H9 (cell line): ENCODE measurements at regions not wholly inside any gene's neighbourhood (a gene's known extent, or its start where the extent isn't known, plus 50 kb on each side); places are given as distances from the start of the nearest gene placed in this dataset.

Experiments used
- DNase-seq: peaks from one replicate; pipeline ENCODE4 v3.0.0-alpha.2; 2017
- H2AFZ ChIP-seq: one replicate; pipeline ENCODE4 v1.6.1; 2013; ENCODE audit warnings: mild to moderate bottlenecking, low read length, control low read depth, moderate library complexity
- H2AK5ac ChIP-seq: 2 replicates; pipeline ENCODE4 v1.6.1; 2013; ENCODE audit warnings: low read length, control low read depth, mixed read lengths; ENCODE audit not compliant: insufficient read length
- H2BK120ac ChIP-seq: one replicate; pipeline ENCODE4 v1.6.1; 2013; ENCODE audit warnings: low read depth, mild to moderate bottlenecking, low read length, control low read depth, inconsistent platforms; ENCODE audit not compliant: poor library complexity, severe bottlenecking
- H2BK12ac ChIP-seq: 2 replicates; pipeline ENCODE4 v1.6.1; 2013; ENCODE audit warnings: low read length, control low read depth, mixed read lengths, low read depth; ENCODE audit not compliant: insufficient read length
- H2BK15ac ChIP-seq: 2 replicates; pipeline ENCODE4 v1.6.1; 2013; ENCODE audit warnings: low read depth, low read length, control low read depth
- H2BK20ac ChIP-seq: one replicate; pipeline ENCODE4 v1.6.1; 2013; ENCODE audit warnings: low read depth, mild to moderate bottlenecking, low read length, control low read depth, inconsistent platforms; ENCODE audit not compliant: poor library complexity, severe bottlenecking
- H2BK5ac ChIP-seq: 2 replicates; pipeline ENCODE4 v1.6.1; 2013; ENCODE audit warnings: low read length, control low read depth, mixed read lengths; ENCODE audit not compliant: insufficient read length
- H3K14ac ChIP-seq: 2 replicates; pipeline ENCODE4 v1.6.1; 2013; ENCODE audit warnings: low read length, control low read depth; ENCODE audit not compliant: insufficient read depth
- H3K18ac ChIP-seq: 2 replicates; pipeline ENCODE4 v1.6.1; 2013; ENCODE audit warnings: low read depth, mild to moderate bottlenecking, mixed read lengths, low read length, control low read depth; ENCODE audit not compliant: insufficient read length
- H3K23ac ChIP-seq: 2 replicates; pipeline ENCODE4 v1.6.1; 2013; ENCODE audit warnings: low read length, control low read depth, mixed read lengths, low read depth; ENCODE audit not compliant: insufficient read length
- H3K23me2 ChIP-seq: 2 replicates; pipeline ENCODE4 v1.6.1; 2013; ENCODE audit warnings: low read depth, mild to moderate bottlenecking, mixed read lengths, low read length, control low read depth; ENCODE audit not compliant: insufficient read length, poor library complexity, severe bottlenecking
- H3K27ac ChIP-seq: 2 replicates; pipeline ENCODE4 v1.5.1; 2013; ENCODE audit warnings: low read length, control low read depth, mixed read lengths, low read depth; ENCODE audit not compliant: insufficient read length
- H3K27me3 ChIP-seq: 2 replicates; pipeline ENCODE4 v1.6.1; 2013; ENCODE audit warnings: low read length, control low read depth, inconsistent platforms; ENCODE audit not compliant: insufficient read depth
- H3K4ac ChIP-seq: 2 replicates; pipeline ENCODE4 v1.6.1; 2013; ENCODE audit warnings: low read depth, mild to moderate bottlenecking, control low read depth, inconsistent platforms, low read length, moderate library complexity
- H3K4me1 ChIP-seq: 2 replicates; pipeline ENCODE4 v1.6.1; 2013; ENCODE audit warnings: low read length, control low read depth, inconsistent platforms; ENCODE audit not compliant: insufficient read depth
- H3K4me2 ChIP-seq: 2 replicates; pipeline ENCODE4 v1.6.1; 2013; ENCODE audit warnings: low read length, control low read depth, mixed read lengths; ENCODE audit not compliant: insufficient read length, insufficient read depth
- H3K56ac ChIP-seq: 2 replicates; pipeline ENCODE4 v1.6.1; 2013; ENCODE audit warnings: low read depth, mild to moderate bottlenecking, mixed read lengths, low read length, control low read depth; ENCODE audit not compliant: insufficient read length
- H3K79me1 ChIP-seq: 2 replicates; pipeline ENCODE4 v1.6.1; 2013; ENCODE audit warnings: low read depth, mild to moderate bottlenecking, moderate library complexity, low read length, control low read depth, inconsistent platforms; ENCODE audit not compliant: insufficient read depth, poor library complexity, severe bottlenecking
- H3K79me2 ChIP-seq: 2 replicates; pipeline ENCODE4 v1.6.1; 2013; ENCODE audit warnings: low read length, control low read depth, inconsistent platforms; ENCODE audit not compliant: insufficient read depth
- H3K9ac ChIP-seq: 2 replicates; pipeline ENCODE4 v1.6.1; 2013; ENCODE audit warnings: low read length, control low read depth, mixed read lengths; ENCODE audit not compliant: insufficient read length; ENCODE audit errors: extremely low read depth
- H3K9me3 ChIP-seq: one replicate; pipeline ENCODE4 v1.6.1; 2013; ENCODE audit warnings: low read depth, low read length, inconsistent platforms; ENCODE audit not compliant: control insufficient read depth
- H3T11ph ChIP-seq: one replicate; pipeline ENCODE4 v1.6.1; 2013; ENCODE audit warnings: mild to moderate bottlenecking, low read length, control low read depth, inconsistent platforms
- H4K20me1 ChIP-seq: one replicate; pipeline ENCODE4 v1.6.1; 2013; ENCODE audit not compliant: control insufficient read depth, insufficient read length, insufficient read depth
- H4K5ac ChIP-seq: 2 replicates; pipeline ENCODE4 v1.6.1; 2013; ENCODE audit warnings: low read depth, mild to moderate bottlenecking, mixed read lengths, low read length, control low read depth; ENCODE audit not compliant: insufficient read length
- H4K8ac ChIP-seq: replicated peaks from 2 replicates; pipeline ENCODE4 v1.6.1; 2013; ENCODE audit warnings: low read length, control low read depth, mixed read lengths, low read depth; ENCODE audit not compliant: insufficient read length
- H4K91ac ChIP-seq: 2 replicates; pipeline ENCODE4 v1.6.1; 2013; ENCODE audit warnings: low read depth, mild to moderate bottlenecking, moderate library complexity, mixed read lengths, low read length, control low read depth; ENCODE audit not compliant: insufficient read length
- H3K27ac Mint-ChIP-seq, 3 experiments: 2 replicates in 2 of 3; 3 replicates in 1 of 3; pipeline ENCODE4 v1.8.0; 2020 to 2021; ENCODE audit warnings: mixed read lengths in 3 of 3, mild to moderate bottlenecking in 1 of 3, moderate library complexity in 1 of 3
- H3K27me3 Mint-ChIP-seq: 2 replicates; pipeline ENCODE4 v1.8.0; 2021; ENCODE audit warnings: low read depth, mild to moderate bottlenecking, moderate library complexity, mixed read lengths
- H3K36me3 Mint-ChIP-seq, 3 experiments: 2 replicates in 2 of 3; 3 replicates in 1 of 3; pipeline ENCODE4 v1.8.0; 2020 to 2021; ENCODE audit warnings: low read depth in 3 of 3, mixed read lengths in 3 of 3; ENCODE audit not compliant: insufficient read depth in 1 of 3
- H3K4me1 Mint-ChIP-seq, 2 experiments: 2 replicates each; pipeline ENCODE4 v1.8.0; 2020; ENCODE audit warnings: mixed read lengths in 2 of 2
- H3K4me3 Mint-ChIP-seq, 2 experiments: 2 replicates in 1 of 2; 3 replicates in 1 of 2; pipeline ENCODE4 v1.8.0; 2020 to 2021; ENCODE audit warnings: mild to moderate bottlenecking in 2 of 2, mixed read lengths in 2 of 2, moderate library complexity in 1 of 2
- H3K9me3 Mint-ChIP-seq, 2 experiments: 2 replicates in 1 of 2; 3 replicates in 1 of 2; pipeline ENCODE4 v1.8.0; 2020; ENCODE audit warnings: mild to moderate bottlenecking in 2 of 2, mixed read lengths in 2 of 2, moderate library complexity in 1 of 2
- WGBS: extraction: QIAGEN DNeasy Blood & Tissue Kit; methylation state at CpG from one replicate; pipeline ENCODE4 v1.1.7; 2013; ENCODE audit warnings: missing lambda C conversion rate, low lambda C conversion rate, mixed read lengths; ENCODE audit not compliant: insufficient read length; ENCODE audit errors: extremely low coverage; 5-methylcytosine and 5-hydroxymethylcytosine counted together
- TF ChIP-seq, protein P1 (sequence below): fragments of 200-600 bp; sonication (generic); conservative IDR thresholded peaks from 3 replicates; pipeline ENCODE4 v1.8.0; 2021; ENCODE audit warnings: antibody characterized with exemption, mild to moderate bottlenecking

DNA sequence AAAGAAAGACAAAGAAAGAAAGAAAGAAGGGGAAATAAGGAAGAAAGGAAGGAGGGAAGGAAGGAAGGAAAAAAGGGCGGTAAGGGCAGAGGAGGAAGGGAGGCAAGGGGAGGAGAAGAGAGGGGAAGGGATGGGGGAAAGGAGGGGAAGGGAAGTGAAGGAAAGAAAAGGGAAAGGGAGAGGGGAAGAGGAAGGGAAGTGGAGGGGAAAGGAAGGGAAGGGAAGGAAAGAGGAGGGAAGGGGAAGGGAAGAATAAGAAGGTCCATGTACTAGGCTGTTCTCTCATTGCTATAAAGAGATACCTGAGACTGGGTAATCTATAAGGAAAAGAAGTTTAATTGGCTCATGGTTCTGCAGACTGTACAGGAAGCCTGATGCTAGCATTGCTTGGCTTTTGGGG, 217.1 kb downstream of the ENC1 start:
- no peaks in the 10 kb centered on the region; a peak in 1 of 7 replicates for H3K36me3 Mint-ChIP-seq
- Histone ChIP-seq H2AFZ (no peak overlapping the region), H2BK120ac (no peak overlapping the region), H3K23ac (no peak overlapping the region), H3K27ac (no peak overlapping the region), H2BK5ac (no peak overlapping the region), H4K91ac (no peak overlapping the region), H4K8ac (no peak overlapping the region), H2BK12ac (no peak overlapping the region), H3K9me3 (no peaks in the 10 kb centered on the region), H4K20me1 (no peaks in the 10 kb centered on the region), H2AK5ac (no peak overlapping the region), H3K79me1 (no peaks in the 10 kb centered on the region), H3K9ac (no peak overlapping the region), H2BK15ac (no peak overlapping the region), H3K18ac (no peak overlapping the region), H2BK20ac (no peak overlapping the region), H3K14ac (no peak overlapping the region), H3K56ac (no peak overlapping the region), H3K4ac (no peak overlapping the region), H3K4me2 (no peak overlapping the region), H3K79me2 (no peaks in the 10 kb centered on the region), H4K5ac (no peak overlapping the region), H3K23me2 (no peaks in the 10 kb centered on the region), H3T11ph (no peak overlapping the region), H3K27me3 (no peaks in the 10 kb centered on the region), H3K4me1 (no peaks in the 10 kb centered on the region)
- no peaks in the 10 kb centered on the region for H3K4me1 Mint-ChIP-seq
- peaks cover 9% of the 10 kb centered on the region for H3K27me3 Mint-ChIP-seq
- H3K9me3 Mint-ChIP-seq, result no peaks in the 10 kb centered on the region; a peak in 1 of 5 replicates
- H3K27ac Mint-ChIP-seq, result no peak overlapping the region
- H3K4me3 Mint-ChIP-seq, result no peak overlapping the region
- WGBS, result no CpG with 5 or more reads among the region's 1 CpG
- no peak for DNase-seq
- TF ChIP-seq, protein P1, sequence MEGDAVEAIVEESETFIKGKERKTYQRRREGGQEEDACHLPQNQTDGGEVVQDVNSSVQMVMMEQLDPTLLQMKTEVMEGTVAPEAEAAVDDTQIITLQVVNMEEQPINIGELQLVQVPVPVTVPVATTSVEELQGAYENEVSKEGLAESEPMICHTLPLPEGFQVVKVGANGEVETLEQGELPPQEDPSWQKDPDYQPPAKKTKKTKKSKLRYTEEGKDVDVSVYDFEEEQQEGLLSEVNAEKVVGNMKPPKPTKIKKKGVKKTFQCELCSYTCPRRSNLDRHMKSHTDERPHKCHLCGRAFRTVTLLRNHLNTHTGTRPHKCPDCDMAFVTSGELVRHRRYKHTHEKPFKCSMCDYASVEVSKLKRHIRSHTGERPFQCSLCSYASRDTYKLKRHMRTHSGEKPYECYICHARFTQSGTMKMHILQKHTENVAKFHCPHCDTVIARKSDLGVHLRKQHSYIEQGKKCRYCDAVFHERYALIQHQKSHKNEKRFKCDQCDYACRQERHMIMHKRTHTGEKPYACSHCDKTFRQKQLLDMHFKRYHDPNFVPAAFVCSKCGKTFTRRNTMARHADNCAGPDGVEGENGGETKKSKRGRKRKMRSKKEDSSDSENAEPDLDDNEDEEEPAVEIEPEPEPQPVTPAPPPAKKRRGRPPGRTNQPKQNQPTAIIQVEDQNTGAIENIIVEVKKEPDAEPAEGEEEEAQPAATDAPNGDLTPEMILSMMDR, result no peak
